HG03025 (cell line): ENCODE measurements at regions not wholly inside any gene's neighbourhood (a gene's known extent, or its start where the extent isn't known, plus 50 kb on each side); places are given as distances from the start of the nearest gene placed in this dataset.

Experiments used
- ATAC-seq: cut with Tn5 transposase; IDR thresholded peaks from one replicate; pipeline ENCODE4 v1.9.1; 2021; ENCODE audit warnings: mild to moderate bottlenecking, moderate library complexity; ENCODE audit not compliant: unreplicated experiment, low FRiP score

DNA sequence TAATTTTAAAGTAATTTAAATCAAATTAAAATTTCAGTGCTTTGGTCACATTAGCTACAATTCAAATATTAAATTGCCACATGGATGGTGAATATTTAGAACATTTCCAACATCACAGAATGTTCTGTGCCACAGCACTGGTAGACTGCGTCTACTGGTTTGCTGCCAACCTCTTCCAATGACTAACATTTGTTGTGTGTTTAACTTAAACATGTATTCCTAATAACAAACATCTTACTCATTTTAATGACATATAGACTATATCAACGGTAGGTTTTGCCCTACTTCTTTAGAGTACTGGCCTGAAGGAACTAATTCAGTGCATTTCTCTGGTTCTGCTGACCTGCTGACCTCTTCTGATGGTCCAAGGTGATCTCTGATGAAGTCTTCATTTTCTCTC lies 157.6 kb downstream of the DCK start:
- ATAC-seq: no peak

GRCh38 chr4:71156616-71157015 lies 163.2 kb downstream of the DCK start:
- no peak for ATAC-seq

DNA sequence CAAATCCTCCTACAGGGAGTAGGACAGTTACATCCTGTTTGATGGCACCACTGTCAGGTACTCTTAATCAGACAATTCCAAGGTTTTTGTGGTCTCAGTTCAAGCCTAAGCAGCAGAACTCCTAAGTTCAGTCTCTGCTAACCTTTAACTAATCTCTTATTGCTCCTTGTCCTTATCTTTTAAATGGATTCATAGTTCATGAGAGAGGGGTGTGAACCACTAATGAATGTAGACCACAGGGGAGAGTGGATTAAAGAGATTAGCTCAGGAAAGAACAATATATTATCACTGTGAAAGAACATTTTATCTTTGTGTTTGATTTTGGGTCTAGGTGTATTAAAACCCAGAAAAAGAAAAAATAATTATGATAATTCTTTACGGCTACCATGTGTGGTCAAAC lies 168.9 kb downstream of the DCK start:
- ATAC-seq: no peak

DNA sequence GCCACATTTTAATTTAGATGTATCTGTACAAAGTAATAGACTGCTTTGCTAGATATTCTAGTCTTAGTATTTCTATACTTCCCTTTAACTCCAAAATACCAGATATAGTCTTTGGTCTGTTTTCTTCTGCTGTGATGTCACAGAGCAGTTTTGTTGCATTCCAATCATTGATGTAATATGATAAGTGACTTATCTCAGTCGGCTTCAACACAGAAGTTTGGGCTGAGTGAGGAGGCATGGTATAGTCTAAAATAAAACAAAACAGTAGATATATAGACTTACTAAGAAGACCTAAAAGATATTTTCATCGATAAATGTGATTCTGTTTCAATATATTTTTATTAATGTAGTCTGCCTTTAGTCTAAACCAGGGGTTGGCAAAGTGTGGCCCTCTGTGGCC lies 169.9 kb downstream of the DCK start:
- no peak for ATAC-seq

DNA sequence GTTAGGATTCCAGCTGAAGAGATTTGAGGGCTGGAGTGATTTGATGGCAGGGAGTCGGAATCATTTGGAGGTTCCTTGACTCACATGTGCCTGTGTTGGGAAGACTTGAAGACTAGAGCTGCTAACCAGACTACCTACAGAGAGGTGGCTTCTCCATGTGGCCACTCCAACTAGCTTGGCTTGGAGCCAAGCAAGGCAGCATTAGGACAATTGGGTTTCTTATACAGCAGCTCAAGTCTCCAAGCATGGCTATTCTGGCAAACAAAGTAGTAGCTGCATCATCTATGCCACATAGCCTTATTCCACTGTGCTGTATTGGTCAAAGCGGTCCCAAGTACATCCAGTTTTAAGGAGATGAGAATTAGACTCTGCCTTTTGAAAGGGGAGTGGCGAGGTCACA lies 171.7 kb upstream of the SLC4A4 start:
- no peak for ATAC-seq

DNA sequence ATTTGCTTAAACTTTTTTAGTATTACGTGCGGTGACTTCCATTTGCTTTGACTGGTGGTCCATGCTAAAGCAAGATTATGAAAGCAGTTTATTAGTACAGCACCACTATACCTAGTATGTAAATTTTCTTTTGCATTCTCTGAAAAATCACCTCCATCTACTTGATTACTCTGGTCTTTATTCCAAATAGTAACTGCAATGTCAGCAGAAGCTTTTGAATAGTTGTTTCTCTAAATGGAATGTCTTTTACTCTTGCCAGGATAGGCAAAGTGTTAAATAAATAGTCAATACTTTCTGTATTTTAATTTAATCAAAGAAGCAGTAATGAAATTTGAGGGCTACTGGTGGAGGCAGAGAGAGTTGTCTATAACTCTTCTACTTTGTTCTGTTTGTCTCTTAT lies 167.2 kb upstream of the SLC4A4 start:
- no peak for ATAC-seq

GRCh38 chr4:71181332-71181731 lies 157.5 kb upstream of the SLC4A4 start:
- no peak for ATAC-seq

DNA sequence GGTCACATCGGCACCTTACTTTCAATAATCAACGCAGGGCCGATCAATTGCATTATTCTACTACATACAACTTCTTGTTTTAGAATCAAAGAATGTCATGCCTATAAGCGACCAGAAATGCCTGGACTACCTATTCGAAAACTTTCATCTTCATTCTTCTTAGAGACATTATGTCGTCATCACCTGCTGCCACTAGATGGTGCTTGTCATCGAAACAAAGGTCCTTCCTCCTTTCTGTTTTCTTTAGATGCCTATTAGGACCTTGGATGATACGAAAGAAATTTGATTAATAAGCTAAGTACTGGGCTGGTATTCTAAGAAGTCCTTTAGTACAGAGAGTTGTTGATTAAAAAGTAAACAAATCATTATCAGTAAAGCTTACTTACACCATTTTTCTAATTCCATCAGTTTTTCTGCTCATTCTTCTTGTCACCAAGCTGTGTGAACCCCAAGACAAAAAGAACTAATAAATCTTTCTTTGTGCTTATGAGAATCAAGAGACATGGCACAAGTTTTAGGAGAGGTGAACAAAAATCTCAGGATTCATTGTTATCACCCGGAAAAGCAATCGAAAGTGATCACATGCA lies 154.5 kb upstream of the SLC4A4 start:
- ATAC-seq: peak; percentile 83

- no peak for ATAC-seq
Measured at GRCh38 chr4:71185037-71185436, 153.8 kb upstream of the SLC4A4 start.

DNA sequence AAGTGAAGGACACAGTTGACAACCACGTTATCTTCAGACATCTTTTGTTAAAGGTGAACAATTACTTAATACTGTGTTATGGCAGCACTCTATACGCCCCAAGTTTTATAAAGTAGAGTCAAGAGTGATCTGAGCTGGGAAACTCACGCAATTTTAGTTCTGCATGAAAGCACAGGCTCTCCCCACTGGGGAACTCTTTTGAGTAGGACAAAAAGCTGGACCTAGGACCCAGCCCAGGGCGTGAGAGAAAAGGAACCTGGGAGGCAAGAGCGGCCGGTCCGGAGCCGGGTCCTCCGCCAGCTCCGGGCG lies 152.6 kb upstream of the SLC4A4 start:
- ATAC-seq: no peak

GRCh38 chr4:71186566-71187403 lies 152.0 kb upstream of the SLC4A4 start:
- ATAC-seq: no peak

DNA sequence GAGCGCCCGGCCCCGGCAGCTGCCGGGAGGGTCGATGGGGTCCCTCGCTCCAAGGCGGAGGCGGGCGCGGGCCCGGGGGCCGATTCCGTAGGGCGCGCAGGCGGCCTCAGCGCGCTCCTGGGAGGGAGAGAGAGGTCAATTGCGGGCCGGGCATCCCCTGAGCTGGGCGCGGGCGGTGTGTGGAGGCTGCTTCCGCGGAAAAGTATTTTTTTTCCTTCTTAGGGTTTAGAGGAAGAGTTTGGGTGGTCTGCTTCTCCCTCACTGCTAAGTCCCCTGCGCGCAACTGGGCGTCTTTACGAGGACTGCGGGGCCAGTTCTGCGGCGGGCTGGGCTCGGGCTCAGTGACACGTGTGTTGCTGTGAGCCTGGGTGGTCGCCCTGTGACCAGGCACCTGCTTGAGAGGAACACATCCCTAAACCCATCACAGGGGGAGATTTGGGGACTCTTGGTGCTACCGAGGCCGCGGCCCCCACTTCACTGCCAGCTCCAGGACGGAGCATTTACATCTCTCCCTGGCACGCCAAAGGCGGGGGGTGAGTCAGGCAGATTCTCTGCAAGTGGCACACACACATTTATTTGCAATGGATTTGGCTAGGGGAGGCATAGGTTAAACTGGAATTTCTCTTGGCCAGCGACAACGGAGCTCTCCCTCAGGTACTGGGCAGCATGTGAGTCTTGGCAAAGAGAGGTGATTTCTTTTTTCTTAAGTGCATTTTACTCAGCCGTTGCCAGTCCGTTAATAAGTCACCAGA lies 151.2 kb upstream of the SLC4A4 start:
- ATAC-seq: no peak

DNA sequence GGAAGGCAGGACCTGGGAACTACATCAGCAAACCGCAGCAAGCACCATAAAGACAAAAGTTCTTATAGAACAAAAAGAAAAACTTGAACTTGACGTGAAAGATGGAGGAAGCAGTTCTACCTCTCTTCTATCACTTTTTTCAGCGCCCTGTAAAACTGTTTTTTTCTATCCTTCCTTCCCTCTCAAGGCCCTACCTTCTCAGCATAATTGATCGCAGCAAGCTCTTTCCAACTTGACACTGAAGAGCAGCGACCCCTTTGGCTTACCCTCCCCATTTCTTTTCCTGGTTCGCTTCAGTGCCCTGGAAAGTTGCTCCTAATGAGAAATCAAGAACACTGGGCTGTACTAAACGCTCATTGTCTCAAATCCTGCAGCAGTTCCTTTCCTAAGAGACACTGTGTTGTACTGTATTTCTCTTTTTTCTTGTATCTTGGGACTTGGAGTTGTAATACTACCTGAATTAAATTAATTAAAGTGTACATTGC lies 150.6 kb upstream of the SLC4A4 start:
- ATAC-seq: no peak

GRCh38 chr4:71188951-71189350 lies 149.9 kb upstream of the SLC4A4 start:
- ATAC-seq: no peak

DNA sequence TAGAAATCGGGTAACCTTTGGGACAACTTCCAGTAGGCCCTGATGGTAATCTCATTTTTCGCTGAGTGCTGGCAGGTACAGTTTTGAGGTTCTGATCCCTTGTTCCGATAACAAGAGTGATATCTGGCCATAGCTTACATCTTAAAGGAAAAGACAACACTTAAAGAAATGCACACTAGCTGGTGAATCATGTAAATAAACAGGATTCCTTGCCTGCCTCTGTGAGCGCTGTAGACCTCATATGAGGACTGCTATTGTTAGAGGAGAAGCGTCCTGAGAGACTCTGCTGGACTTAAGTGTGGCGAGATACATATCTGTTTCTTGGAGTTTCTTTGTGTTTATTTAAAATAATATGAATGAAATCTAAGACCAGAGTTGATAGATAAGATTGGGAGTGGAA lies 149.3 kb upstream of the SLC4A4 start:
- no peak for ATAC-seq

DNA sequence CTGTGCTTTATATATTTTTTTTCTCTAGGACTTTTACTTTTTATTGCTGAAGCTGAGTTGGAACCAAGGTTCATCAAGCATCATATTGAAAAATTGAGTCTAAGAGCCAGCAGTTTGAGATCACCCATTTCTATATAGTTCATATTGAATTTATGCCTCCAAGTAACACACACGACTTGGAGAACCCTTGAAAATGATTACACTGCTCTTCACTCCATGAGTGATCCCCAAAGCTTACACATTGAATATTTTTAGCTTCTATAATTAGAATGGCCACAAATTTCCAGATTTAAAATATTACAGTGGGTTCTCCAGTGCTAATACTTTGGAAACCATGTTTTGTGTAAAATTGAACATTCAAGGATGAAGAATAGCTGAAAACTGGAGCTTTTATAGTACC lies 144.4 kb upstream of the SLC4A4 start:
- no peak for ATAC-seq

GRCh38 chr4:71195924-71196323 lies 142.9 kb upstream of the SLC4A4 start:
- ATAC-seq: no peak

DNA sequence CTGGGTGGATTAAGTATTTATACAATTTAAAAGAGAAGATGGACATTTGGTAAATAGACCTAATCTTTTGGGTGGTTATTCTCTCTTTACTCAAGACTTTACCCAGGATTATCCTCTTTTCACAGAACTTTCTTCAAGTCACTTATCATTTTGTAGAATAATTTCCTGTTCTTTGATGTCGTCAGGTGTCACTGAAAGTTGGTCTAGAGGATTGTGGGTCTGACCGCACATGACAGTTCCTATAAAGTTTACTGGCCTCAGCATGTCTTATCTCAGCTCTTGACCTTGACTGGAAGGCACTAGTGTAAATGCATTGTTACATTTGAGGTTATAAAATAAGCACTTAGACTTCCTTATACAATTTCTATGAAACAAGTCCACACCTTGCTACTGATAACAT lies 139.9 kb upstream of the SLC4A4 start:
- no peak for ATAC-seq

DNA sequence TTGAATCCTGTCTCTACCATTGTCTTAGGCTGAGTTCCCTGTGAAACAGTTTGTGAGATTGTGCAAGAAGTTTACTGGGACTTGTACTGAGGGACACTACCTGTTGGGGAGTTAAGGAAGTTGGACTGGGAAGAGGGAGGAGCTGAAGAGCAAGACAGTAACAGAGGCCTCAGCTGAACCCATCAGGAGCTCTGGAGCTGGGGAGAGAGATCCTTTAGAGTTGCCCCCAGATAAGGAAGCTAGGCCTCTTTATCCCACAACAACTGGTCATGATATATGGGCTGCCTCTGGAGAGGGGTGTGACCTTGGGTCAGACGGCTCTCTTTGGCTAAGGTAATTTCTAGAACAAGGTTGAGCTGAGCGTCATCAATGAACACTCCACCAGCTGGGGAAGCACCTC lies 137.8 kb upstream of the SLC4A4 start:
- ATAC-seq: no peak

- ATAC-seq: no peak
Measured at GRCh38 chr4:71201817-71202576, 136.8 kb upstream of the SLC4A4 start.

- no peak for ATAC-seq
Measured at GRCh38 chr4:71202705-71203104, 136.1 kb upstream of the SLC4A4 start.
